Heart left ventricle (tissue), 16 donors: ENCODE measurements at regions not wholly inside any gene's neighbourhood (a gene's known extent, or its start where the extent isn't known, plus 50 kb on each side); places are given as distances from the start of the nearest gene placed in this dataset.

Experiments used
- ATAC-seq, 4 donors: fragments of 200-7000 bp; cut with Tn5 transposase; one replicate each; pipeline ENCODE4 v1.9.1; 2020 to 2022; ENCODE audit warnings: moderate library complexity in 4 of 4, mild to moderate bottlenecking in 3 of 4, moderate number of reproducible peaks in 1 of 4
- DNase-seq, 5 donors: peaks; one replicate each; pipeline ENCODE4 v3.0.0-alpha.2; 2020
- H3K27ac ChIP-seq, 12 donors: fragments of 200-600 bp; sonication (generic) in 4 of 12; one replicate each; pipeline versions ENCODE4 v1.5.0 to v1.8.0; 2016 to 2022; ENCODE audit warnings: mild to moderate bottlenecking in 2 of 12
- H3K27me3 ChIP-seq, 9 donors: fragments of 200-600 bp; sonication (generic) in 2 of 9; one replicate each; pipeline versions ENCODE4 v1.5.1 to v1.8.0; 2016 to 2022; ENCODE audit warnings: mild to moderate bottlenecking in 3 of 9
- H3K36me3 ChIP-seq, 9 donors: fragments of 200-600 bp; sonication (generic) in 2 of 9; one replicate each; pipeline versions ENCODE4 v1.5.0 to v1.8.0; 2018 to 2022; ENCODE audit warnings: mild to moderate bottlenecking in 2 of 9
- H3K4me1 ChIP-seq, 12 donors: fragments of 200-600 bp; sonication (generic) in 4 of 12; one replicate each; pipeline versions ENCODE4 v1.5.0 to v1.8.0; 2016 to 2022; ENCODE audit warnings: mild to moderate bottlenecking in 3 of 12
- H3K4me3 ChIP-seq, 12 donors: fragments of 200-600 bp; sonication (generic) in 4 of 12; one replicate each; pipeline versions ENCODE4 v1.5.0 to v1.8.0; 2017 to 2022; ENCODE audit warnings: mild to moderate bottlenecking in 9 of 12, moderate library complexity in 4 of 12
- H3K9me3 ChIP-seq, 12 donors: fragments of 200-600 bp; sonication (generic) in 4 of 12; one replicate each; pipeline versions ENCODE4 v1.5.0 to v1.8.0; 2016 to 2022; ENCODE audit warnings: mild to moderate bottlenecking in 1 of 12
- CTCF ChIP-seq, 12 donors: fragments of 200-600 bp; sonication (generic) in 4 of 12; IDR thresholded peaks; one replicate each; pipeline versions ENCODE4 v1.5.0 to v1.8.0; 2018 to 2022; ENCODE audit warnings: antibody characterized with exemption in 12 of 12, mild to moderate bottlenecking in 5 of 12
- POLR2A ChIP-seq, 2 donors: fragments of 450-650 bp; IDR thresholded peaks; one replicate each; pipeline ENCODE4 v1.6.1; 2017; ENCODE audit warnings: antibody characterized with exemption in 2 of 2, mild to moderate bottlenecking in 2 of 2, moderate library complexity in 2 of 2
- WGBS, 4 donors: extraction: QIAGEN DNeasy Blood & Tissue Kit in 2 of 4; methylation state at CpG; one replicate each; pipeline versions ENCODE4 v1.1.5 to v1.1.7; 2013 to 2018; 5-methylcytosine and 5-hydroxymethylcytosine counted together
- intact Hi-C, 10 donors: fragments of 100-400 bp; cut with DNase I; formaldehyde crosslinking; loops; one replicate each; pipeline versions ENCODE4 v1.11.1 to v1.14.2; 2022
- donor health status: ischemic (EF 13 %, LVEDD 7.1; RV severe dilation, severe dysfunction).
- donor health status: healthy with polysubstance abuse.
- donor health status: DM: no; HTN: yes; CAD: no.
- donor health status: DM: no; HTN: no; CAD: no.
- donor health status: ischemic (EF 25% LVEDD 6.9; RV normal size, moderate dysfunction).
- donor health status: ischemic (EF 25% LVEDD 5.7; RV mildly dilated, moderate dysfunction).
- donor health status: healthy.
- donor health status: DM: yes; HTN: yes; CAD: no.
- donor health status: ischemic (EF 35%, LVEDD 5.7; RV mildly dilated, moderate dysfunction).
- donor health status: nonischemic (EF 11% LVEDD 7.7; RV severe dilation, severe dysfunction).
- donor health status: DM: yes; HTN: yes; CAD: no.
- donor health status: PGD.
- donor health status: ischemic (EF 29% LVEDD 5.4; RV normal size, mild dysfunction).
- donor health status: nonischemic (EF 23%, LVEDD 6.1; RV moderate dilation, normal function).

GRCh38 chr2:217262911-217263310 lies 403.0 kb upstream of the TNP1 start:
- Histone ChIP-seq H3K4me3 (no peak overlapping the region), H3K9me3 (peaks cover 0 to 13% (median 3%) of the 10 kb centered on the region in 12 donors), H3K36me3 (no peaks in the 10 kb centered on the region), H3K27ac (peak overlapping the region in 1 of 12 donors; percentile 63), H3K27me3 (peaks cover 0 to 11% (median 0%) of the 10 kb centered on the region in 9 donors), H3K4me1 (peaks cover 0 to 18% (median 4%) of the 10 kb centered on the region in 12 donors)
- TF ChIP-seq POLR2A (IDR thresholded peaks at IDR 0.05) (no peak), CTCF (IDR thresholded peaks at IDR 0.05) (no peak)
- no peak for DNase-seq
- peak in 2 of 4 donors; percentile 44 to 70 for ATAC-seq
- WGBS, 4 donors, result 46 to 60% (median 58%) methylated on average over 2 of the region's 2 CpGs
- intact Hi-C loops, result no loop called here

- intact Hi-C loops, result no loop called here
- H3K27me3 ChIP-seq, result peaks cover 0 to 15% (median 0%) of the 10 kb centered on the region in 9 donors
- H3K36me3 ChIP-seq, result no peaks in the 10 kb centered on the region
- peaks cover 0 to 18% (median 4%) of the 10 kb centered on the region in 12 donors for H3K4me1 ChIP-seq
- peak overlapping the region in 6 of 12 donors; percentile 19 to 63 (median 38) for H3K27ac ChIP-seq
- DNase-seq (peak in 1 of 5 donors; percentile 39), ATAC-seq (peak in 3 of 4 donors; percentile 27 to 82 (median 76))
- WGBS, 4 donors, result 44 to 59% (median 49%) methylated on average over 4 of the region's 4 CpGs
- H3K9me3 ChIP-seq, result no peaks in the 10 kb centered on the region
- TF ChIP-seq CTCF (IDR thresholded peaks at IDR 0.05) (no peak), POLR2A (IDR thresholded peaks at IDR 0.05) (no peak)
- no peak overlapping the region for H3K4me3 ChIP-seq
Measured at GRCh38 chr2:217261452-217261851, 401.6 kb upstream of the TNP1 start.

GRCh38 chr2:217260441-217261115 lies 400.7 kb upstream of the TNP1 start:
- Histone ChIP-seq H3K36me3 (no peaks in the 10 kb centered on the region), H3K4me1 (peaks cover 0 to 18% (median 4%) of the 10 kb centered on the region in 12 donors), H3K27me3 (peaks cover 0 to 18% (median 0%) of the 10 kb centered on the region in 9 donors), H3K9me3 (no peaks in the 10 kb centered on the region), H3K27ac (peak overlapping the region in 6 of 12 donors; percentile 6 to 63 (median 42)), H3K4me3 (no peak overlapping the region)
- DNase-seq (no peak), ATAC-seq (peak in 1 of 4 donors; percentile 13)
- WGBS, 4 donors, result 77 to 84% (median 83%) methylated on average over 8 of the region's 8 CpGs
- TF ChIP-seq POLR2A (IDR thresholded peaks at IDR 0.05) (no peak), CTCF (IDR thresholded peaks at IDR 0.05) (no peak)
- intact Hi-C loops, result no loop called here

- H3K36me3 ChIP-seq, result no peaks in the 10 kb centered on the region
- no peak overlapping the region for H3K4me3 ChIP-seq
- TF ChIP-seq CTCF (IDR thresholded peaks at IDR 0.05), result no peak
- no peak for TF ChIP-seq POLR2A (IDR thresholded peaks at IDR 0.05)
- H3K27me3 ChIP-seq, result peaks cover 0 to 23% (median 0%) of the 10 kb centered on the region in 9 donors
- H3K4me1 ChIP-seq, result peaks cover 0 to 18% (median 4%) of the 10 kb centered on the region in 12 donors
- no peak for DNase-seq
- H3K27ac ChIP-seq, result no peak overlapping the region
- no peaks in the 10 kb centered on the region for H3K9me3 ChIP-seq
- ATAC-seq, result no peak
- intact Hi-C loops, result no loop called here
- WGBS, 4 donors, result 87 to 93% (median 92%) methylated on average over 3 of the region's 3 CpGs
Measured at GRCh38 chr2:217258170-217258569, 398.3 kb upstream of the TNP1 start.
